HK-2 (cell line): ENCODE measurements at regions not wholly inside any gene's neighbourhood (a gene's known extent, or its start where the extent isn't known, plus 50 kb on each side); places are given as distances from the start of the nearest gene placed in this dataset.
"Not testable (repeated sequence)": the region's sequence is repeated elsewhere in the genome, so short reads cannot be mapped to it uniquely, and the experiment has no call there.

Experiments
- DNase-seq: peaks from one replicate; pipeline ENCODE4 v3.0.0-alpha.2; 2018; ENCODE audit not compliant: unreplicated experiment

DNA sequence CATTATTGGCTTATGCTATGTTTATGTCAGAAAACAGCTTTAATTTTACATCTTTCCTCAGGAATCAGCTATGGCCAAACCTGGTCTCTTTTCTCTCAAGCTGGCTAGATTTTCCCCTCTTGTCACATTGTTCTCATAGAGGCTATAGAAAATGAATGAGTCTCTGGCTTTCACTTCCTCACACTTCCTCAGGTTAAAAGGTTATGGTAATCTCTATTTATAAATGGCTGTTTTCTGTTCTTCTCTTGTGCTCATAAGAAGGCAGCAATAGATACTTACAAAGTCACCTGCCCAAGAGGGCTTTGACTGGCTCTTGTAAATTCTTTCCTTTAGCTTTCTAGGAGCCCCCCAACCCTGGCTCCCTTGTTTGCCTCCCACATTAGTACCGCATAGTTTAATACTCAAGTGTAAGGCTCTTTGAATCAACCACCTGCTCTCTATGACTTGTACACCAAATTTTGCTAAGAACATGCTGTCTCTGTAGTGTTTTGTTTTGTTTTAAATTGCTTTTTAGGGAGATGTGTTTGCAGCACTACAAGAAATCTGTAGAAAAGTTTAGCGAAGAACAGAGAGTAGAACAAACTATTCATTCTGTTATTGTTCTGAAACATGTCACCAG, 897.4 kb upstream of the CITED2 start:
- no peak for DNase-seq

GRCh38 chr6:140269591-140270165, 895.2 kb upstream of the CITED2 start:
- DNase-seq = no peak

DNA sequence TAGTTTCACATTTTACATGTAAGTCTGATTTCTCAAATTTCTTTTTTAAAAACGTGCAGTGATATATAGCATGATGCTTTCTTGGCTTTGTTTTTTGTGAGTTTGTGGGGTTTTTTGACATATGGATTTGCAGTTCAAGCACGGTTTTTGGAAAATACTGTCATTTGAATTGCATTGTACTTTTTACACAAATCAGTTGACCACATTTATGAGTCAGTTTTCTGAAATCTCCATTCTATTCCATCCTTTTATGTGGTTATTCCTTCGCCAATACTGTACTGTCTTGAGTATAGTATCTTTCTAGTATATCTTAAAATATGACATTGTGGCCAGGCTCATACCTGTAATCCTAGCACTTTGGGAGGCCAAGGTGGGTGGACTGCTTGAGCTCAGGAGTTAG, 890.0 kb upstream of the CITED2 start:
- DNase-seq = no peak

GRCh38 chr6:140258302-140258701, 883.9 kb upstream of the CITED2 start:
- DNase-seq = not testable (repeated sequence)

- DNase-seq = no peak
Observed at GRCh38 chr6:140256248-140256647, 881.8 kb upstream of the CITED2 start.

DNA sequence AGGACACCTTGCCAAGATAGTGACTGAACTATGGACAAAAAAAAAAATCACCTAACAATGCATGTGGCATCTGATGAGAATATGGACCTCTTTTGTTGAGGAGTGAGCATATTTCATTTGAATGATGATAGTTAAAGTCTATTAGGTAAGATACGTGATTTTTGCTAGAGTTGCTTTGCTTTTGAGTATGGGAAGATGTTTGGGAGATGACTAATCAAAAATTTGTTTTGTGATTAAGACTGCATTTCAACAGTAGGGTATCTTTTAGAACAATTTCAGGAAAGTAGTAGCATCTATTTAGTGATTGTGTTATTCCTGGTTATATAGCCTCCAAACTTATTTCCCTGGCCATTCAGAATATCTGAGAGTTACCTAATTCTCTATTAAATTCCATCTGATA, 878.6 kb upstream of the CITED2 start:
- DNase-seq = no peak

DNA sequence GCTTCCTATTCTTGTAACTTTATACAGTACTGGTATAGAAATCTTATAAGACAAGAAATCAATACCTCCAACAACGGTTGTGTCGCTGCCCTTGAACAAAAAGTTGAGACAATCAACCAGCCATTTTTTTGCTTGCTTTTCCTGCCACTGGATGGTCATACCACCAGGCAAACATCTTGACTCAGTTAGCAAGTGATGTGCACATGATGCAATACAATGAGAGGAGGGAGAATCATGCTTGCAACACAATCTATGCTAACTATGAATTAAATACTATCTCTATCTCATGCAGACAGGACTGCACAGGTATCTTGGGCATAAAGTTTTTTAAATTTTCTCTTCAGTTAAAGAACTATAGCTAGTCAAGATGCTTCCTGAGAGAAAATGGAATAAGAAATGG, 877.7 kb upstream of the CITED2 start:
- DNase-seq = no peak

DNA sequence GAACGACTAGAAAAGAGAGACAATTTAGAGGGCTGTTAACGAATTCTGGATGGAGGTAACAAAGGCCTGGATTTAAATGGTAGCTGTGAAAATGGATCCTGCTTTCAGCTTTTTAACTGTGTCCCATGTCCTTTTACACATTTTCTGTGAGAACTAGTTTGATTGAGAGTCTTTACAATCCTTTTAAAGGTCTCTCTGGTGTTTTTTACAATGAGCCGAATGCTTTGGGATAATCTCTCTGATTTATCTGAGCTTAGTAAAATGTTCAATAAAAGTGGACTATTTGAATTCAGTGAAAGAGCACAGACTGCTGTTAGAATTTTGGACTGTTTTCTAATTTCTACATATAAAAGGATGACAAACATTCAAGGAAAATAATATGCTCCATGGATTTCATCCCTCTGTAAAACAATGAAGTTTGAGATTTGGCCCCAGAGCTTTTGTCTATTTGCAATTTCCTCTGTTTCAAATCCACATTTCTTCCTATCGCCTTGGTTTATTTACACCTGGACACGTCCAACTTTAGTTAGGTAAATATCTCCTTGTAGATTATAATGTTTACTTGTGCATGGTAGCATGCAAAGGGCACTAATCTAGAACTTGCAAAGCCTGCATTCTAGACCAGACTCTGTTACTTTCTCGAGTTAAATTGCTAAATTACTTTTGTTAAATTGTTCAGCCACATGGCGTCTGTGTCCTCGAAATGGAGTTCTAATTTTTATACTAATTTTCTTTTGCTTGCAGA, 871.0 kb upstream of the CITED2 start:
- DNase-seq = no peak

GRCh38 chr6:140237251-140237650, 862.8 kb upstream of the CITED2 start:
- DNase-seq = no peak

GRCh38 chr6:140236732-140237131, 862.3 kb upstream of the CITED2 start:
- DNase-seq = no peak

- no peak for DNase-seq
Observed at GRCh38 chr6:140230282-140230681, 855.8 kb upstream of the CITED2 start.

GRCh38 chr6:140228491-140228890, 854.0 kb upstream of the CITED2 start:
- no peak for DNase-seq

- DNase-seq = no peak
Observed at GRCh38 chr6:140226637-140227036, 852.2 kb upstream of the CITED2 start.

- DNase-seq = no peak
Observed at GRCh38 chr6:140225701-140226436, 851.4 kb upstream of the CITED2 start.

DNA sequence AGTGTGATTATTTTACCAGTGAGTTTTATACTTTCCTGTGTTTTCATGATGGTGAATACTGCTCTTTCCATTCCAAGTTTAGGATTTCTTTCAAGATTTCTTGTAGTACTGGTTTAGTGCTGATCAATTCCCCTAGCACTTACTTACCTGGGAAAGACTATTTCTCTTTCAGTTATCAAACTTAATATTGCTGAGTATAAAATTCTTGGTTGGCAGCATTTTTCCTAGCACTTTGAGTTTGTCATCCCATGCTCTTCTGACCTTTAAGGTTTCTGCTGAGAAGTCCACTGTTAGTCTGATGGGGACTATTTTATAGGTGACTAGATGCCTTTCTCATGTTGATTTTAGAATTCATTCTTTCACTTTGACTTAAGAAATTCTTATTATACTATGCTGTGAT, 842.8 kb upstream of the CITED2 start:
- DNase-seq = no peak

DNA sequence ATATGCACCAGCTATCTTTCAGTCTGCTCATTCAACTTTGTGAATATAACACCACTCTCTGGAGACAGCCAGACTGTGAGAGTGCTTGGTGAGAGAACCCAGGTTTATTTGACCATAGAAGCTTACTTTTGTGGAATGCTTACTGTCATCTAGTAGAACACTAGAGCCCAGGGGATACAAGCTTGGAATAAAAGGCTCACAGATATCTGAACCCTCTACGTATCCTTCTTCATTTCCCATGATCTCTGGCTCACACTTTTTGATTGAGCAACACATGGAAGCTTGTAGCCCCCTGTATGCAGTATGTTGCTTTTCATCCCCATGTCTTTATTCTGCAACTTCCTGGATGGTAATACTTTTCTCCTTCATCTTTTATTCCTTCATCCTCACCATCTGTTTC, 835.3 kb upstream of the CITED2 start:
- no peak for DNase-seq

- DNase-seq = no peak
Observed at GRCh38 chr6:140208286-140208685, 833.8 kb upstream of the CITED2 start.

- DNase-seq = no peak
Observed at GRCh38 chr6:140205795-140206593, 831.5 kb upstream of the CITED2 start.

- DNase-seq = no peak
Observed at GRCh38 chr6:140204154-140204553, 829.7 kb upstream of the CITED2 start.

- DNase-seq = no peak
Observed at GRCh38 chr6:140203661-140204147, 829.3 kb upstream of the CITED2 start.

GRCh38 chr6:140202964-140203515, 828.6 kb upstream of the CITED2 start:
- DNase-seq = no peak
